Psoas muscle (tissue), 7 donors: ENCODE measurements at regions not wholly inside any gene's neighbourhood (a gene's known extent, or its start where the extent isn't known, plus 50 kb on each side); places are given as distances from the start of the nearest gene placed in this dataset.

ENCODE experiments used
- ATAC-seq, 4 donors: fragments of 200-7000 bp; cut with Tn5 transposase; one replicate each; pipeline ENCODE4 v1.9.1; 2020; ENCODE audit warnings: moderate library complexity in 3 of 4, mild to moderate bottlenecking in 2 of 4
- DNase-seq, 2 donors: peaks; one replicate each; pipeline ENCODE4 v3.0.0-alpha.2; 2020
- H3K27ac ChIP-seq: fragments of 200-600 bp; one replicate; pipeline ENCODE4 v1.8.0; 2022
- H3K27me3 ChIP-seq, 3 donors: fragments of 200-600 bp in 1 of 3; one replicate each; pipeline versions ENCODE4 v1.6.1 to v1.8.0; 2013 to 2022; ENCODE audit warnings: low read length in 2 of 3, mild to moderate bottlenecking in 2 of 3, moderate library complexity in 1 of 3; ENCODE audit not compliant: insufficient read depth in 3 of 3
- H3K36me3 ChIP-seq, 2 donors: fragments of 200-600 bp in 1 of 2; one replicate each; pipeline versions ENCODE4 v1.6.1 to v1.8.0; 2013 to 2022; ENCODE audit warnings: low read depth in 1 of 2, mild to moderate bottlenecking in 1 of 2, moderate library complexity in 1 of 2; ENCODE audit not compliant: insufficient read depth in 1 of 2
- H3K4me1 ChIP-seq: fragments of 200-600 bp; one replicate; pipeline ENCODE4 v1.8.0; 2022
- H3K4me3 ChIP-seq: fragments of 200-600 bp; one replicate; pipeline ENCODE4 v1.8.0; 2022; ENCODE audit warnings: mild to moderate bottlenecking
- H3K9me3 ChIP-seq: fragments of 200-600 bp; one replicate; pipeline ENCODE4 v1.8.0; 2022
- WGBS, 3 donors: extraction: QIAGEN DNeasy Blood & Tissue Kit; methylation state at CpG; one replicate each; pipeline versions ENCODE4 v1.1.6 to v1.1.7; 2013; 5-methylcytosine and 5-hydroxymethylcytosine counted together
- intact Hi-C, 2 donors: fragments of 100-400 bp; cut with DNase I; formaldehyde crosslinking; loops; one replicate each; pipeline versions ENCODE4 v1.11.0 to v1.14.2; 2022
- TF ChIP-seq, protein P1 (sequence below): fragments of 200-600 bp; IDR thresholded peaks from one replicate; pipeline ENCODE4 v1.8.0; 2022; ENCODE audit warnings: antibody characterized with exemption
- donor health status: healthy with polysubstance abuse.
- donor health status: DM: no; HTN: no; CAD: no; lungs with moderate emphysema.
- donor health status: Bipolar disorder and iron deficiency.
- donor health status: healthy.
- donor health status: DM: yes; HTN: yes; CAD: no.
- donor health status: DM: no; HTN: no; CAD: no.
- donor health status: DM: yes; HTN: yes; CAD: no.

DNA sequence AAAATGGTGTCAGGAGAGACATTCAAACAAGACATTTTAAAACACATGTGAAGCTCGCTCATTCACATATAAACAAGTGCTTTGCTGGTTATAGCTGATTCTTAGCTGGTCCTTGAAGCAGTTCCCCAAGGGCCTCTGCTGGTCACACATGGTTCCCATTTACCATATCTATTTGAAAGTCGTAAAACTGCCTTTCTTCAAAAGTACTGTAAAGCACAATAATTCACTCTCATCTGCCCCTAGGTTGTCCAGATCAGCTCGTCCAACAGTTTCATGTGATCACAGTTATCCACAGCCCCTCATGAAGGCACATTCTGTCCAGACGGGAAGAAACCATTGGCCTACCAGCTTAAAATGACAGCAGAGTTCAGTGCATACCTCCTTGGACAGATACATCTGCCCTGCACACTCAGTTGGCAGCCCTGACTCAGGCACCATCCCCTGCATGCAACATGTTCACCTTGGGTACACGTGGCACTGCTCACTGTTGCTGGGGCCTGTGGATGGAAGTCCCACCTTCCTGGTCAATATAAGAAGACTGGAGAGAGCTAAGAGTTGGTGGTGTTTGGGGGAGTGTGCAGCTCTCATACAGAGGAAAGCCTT is 108.0 kb upstream of the HAAO start:
- Histone ChIP-seq H3K4me3 (no peak overlapping the region), H3K4me1 (peaks cover 4% of the 10 kb centered on the region), H3K9me3 (no peaks in the 10 kb centered on the region), H3K36me3 (no peaks in the 10 kb centered on the region), H3K27me3 (no peaks in the 10 kb centered on the region), H3K27ac (no peak overlapping the region)
- TF ChIP-seq, protein P1, sequence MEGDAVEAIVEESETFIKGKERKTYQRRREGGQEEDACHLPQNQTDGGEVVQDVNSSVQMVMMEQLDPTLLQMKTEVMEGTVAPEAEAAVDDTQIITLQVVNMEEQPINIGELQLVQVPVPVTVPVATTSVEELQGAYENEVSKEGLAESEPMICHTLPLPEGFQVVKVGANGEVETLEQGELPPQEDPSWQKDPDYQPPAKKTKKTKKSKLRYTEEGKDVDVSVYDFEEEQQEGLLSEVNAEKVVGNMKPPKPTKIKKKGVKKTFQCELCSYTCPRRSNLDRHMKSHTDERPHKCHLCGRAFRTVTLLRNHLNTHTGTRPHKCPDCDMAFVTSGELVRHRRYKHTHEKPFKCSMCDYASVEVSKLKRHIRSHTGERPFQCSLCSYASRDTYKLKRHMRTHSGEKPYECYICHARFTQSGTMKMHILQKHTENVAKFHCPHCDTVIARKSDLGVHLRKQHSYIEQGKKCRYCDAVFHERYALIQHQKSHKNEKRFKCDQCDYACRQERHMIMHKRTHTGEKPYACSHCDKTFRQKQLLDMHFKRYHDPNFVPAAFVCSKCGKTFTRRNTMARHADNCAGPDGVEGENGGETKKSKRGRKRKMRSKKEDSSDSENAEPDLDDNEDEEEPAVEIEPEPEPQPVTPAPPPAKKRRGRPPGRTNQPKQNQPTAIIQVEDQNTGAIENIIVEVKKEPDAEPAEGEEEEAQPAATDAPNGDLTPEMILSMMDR, result no peak
- intact Hi-C loops, result loop anchor here in 1 of 2 donors (5.0 kb wide), 1 partner anchor 33 kb away; no protein-coding TSS in a partner anchor
- 74 to 82% (median 75%) methylated on average over 5 of the region's 5 CpGs for WGBS, 3 donors
- no peak for DNase-seq
- ATAC-seq, result no peak

DNA sequence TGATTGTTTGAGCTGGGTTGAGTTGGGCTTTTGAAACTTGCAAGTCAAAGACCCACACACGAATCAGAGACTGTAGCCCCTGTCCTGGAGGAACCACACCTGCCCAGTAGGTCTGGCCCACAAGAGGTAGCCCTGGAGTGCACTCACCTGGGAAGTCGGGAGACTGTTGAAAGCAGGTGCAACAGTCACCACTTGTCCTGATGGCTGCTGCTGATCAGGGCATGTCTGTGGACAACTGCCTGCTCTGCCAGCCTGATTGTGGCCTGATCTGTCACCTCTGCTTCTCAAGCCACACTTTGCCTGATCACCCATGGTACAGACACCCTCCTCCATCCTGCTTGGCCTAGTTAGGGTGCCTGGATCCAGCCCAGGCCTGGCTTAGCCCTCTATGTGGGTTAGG is 105.0 kb upstream of the HAAO start:
- no peaks in the 10 kb centered on the region for H3K36me3 ChIP-seq
- no peak overlapping the region for H3K4me3 ChIP-seq
- no peaks in the 10 kb centered on the region for H3K27me3 ChIP-seq
- no peak overlapping the region for H3K27ac ChIP-seq
- WGBS, 3 donors, result 89 to 91% (median 89%) methylated on average over 2 of the region's 2 CpGs
- peaks cover 4% of the 10 kb centered on the region for H3K4me1 ChIP-seq
- ATAC-seq (no peak), DNase-seq (no peak)
- TF ChIP-seq, protein P1, result no peak
- intact Hi-C loops, result no loop called here
- no peaks in the 10 kb centered on the region for H3K9me3 ChIP-seq

DNA sequence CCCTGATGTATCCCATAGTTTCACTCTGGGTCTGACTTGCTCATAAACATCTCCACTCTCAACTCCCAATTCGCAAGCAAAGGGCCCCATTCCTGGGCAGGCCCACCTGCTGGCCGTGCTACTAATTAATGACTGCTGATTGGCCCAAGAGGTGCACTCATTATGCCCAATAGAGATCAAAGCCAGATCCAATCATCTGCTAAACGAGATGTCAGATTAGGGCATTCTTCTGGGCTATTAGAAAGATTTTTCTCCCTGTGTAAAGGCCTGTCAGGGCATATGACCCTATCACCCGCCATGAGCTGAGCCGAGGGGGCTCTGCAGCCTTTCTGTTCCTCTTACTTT is 103.4 kb upstream of the HAAO start:
- 86 to 96% (median 94%) methylated on average over 5 of the region's 5 CpGs for WGBS, 3 donors
- intact Hi-C loops, result no loop called here
- H3K4me1 ChIP-seq, result peaks cover 4% of the 10 kb centered on the region

DNA sequence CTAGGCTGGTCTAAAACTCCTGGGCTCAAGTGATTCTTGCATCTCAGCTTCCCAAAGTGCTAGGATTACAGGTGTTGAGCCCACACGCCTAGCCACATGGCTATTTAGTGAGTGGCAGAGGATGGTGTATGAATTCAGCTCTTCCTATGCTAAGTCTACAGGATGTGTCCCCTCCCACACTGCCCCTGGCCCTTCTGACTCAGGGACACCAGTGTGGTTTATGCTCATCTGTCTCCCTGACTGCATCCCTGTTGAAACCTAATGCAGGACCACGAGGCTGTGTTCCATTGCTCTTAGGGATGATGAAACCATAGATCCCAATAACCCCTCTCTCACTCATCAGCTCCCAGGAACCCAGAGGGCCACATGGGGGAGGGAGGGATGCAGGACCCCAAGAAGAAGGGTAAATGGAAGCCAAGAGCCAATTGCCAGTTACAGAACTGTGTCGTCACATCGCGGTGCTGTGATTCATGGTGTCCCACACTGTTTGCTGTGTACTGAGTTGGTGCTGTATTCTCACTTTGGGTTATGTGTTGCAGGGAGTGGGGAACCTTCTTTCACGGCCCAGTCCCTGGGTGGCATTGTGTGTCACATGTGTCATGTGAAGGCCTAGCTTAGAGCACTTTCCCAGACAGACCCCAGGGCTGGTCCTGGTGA is 102.9 kb upstream of the HAAO start:
- no peak for ATAC-seq
- Histone ChIP-seq H3K36me3 (no peaks in the 10 kb centered on the region), H3K4me1 (peaks cover 4% of the 10 kb centered on the region), H3K4me3 (no peak overlapping the region), H3K27me3 (no peaks in the 10 kb centered on the region), H3K27ac (no peak overlapping the region), H3K9me3 (no peaks in the 10 kb centered on the region)
- WGBS, 3 donors, result 91 to 92% (median 91%) methylated on average over 6 of the region's 6 CpGs
- TF ChIP-seq, protein P1, result no peak
- no peak for DNase-seq
- intact Hi-C loops, result no loop called here

More for the DNA sequence above, 103.4 kb upstream of the HAAO start:
- Histone ChIP-seq H3K27ac (no peak overlapping the region), H3K27me3 (no peaks in the 10 kb centered on the region), H3K9me3 (no peaks in the 10 kb centered on the region), H3K36me3 (no peaks in the 10 kb centered on the region), H3K4me3 (no peak overlapping the region)
- ATAC-seq, result no peak
- no peak for DNase-seq
- TF ChIP-seq, protein P1, result no peak
